OCI-LY1 (cell line): ENCODE measurements at regions not wholly inside any gene's neighbourhood (a gene's known extent, or its start where the extent isn't known, plus 50 kb on each side); places are given as distances from the start of the nearest gene placed in this dataset.

ENCODE experiments used
- CTCF ChIP-seq: fragments of 200-600 bp; sonication (generic), shearing (Covaris generic); IDR thresholded peaks from 2 replicates; pipeline ENCODE4 v1.5.1; 2017; ENCODE audit warnings: mild to moderate bottlenecking, antibody characterized with exemption, low read length, moderate library complexity, mixed read lengths
- EZH2 ChIP-seq: fragments of 200-600 bp; sonication (generic), shearing (Covaris generic); IDR thresholded peaks from 2 replicates; pipeline ENCODE4 v1.8.0; 2017; ENCODE audit warnings: borderline replicate concordance, mixed run types, mild to moderate bottlenecking, antibody characterized with exemption, low read length, moderate library complexity, mixed read lengths

- TF ChIP-seq CTCF (no peak), EZH2 (no peak)
Observed at GRCh38 chr2:217379807-217380206, 519.9 kb upstream of the TNP1 start.
